Right lung (tissue), 2 donors: ENCODE measurements at regions not wholly inside any gene's neighbourhood (a gene's known extent, or its start where the extent isn't known, plus 50 kb on each side); places are given as distances from the start of the nearest gene placed in this dataset.
"Not testable (repeated sequence)": the region's sequence is repeated elsewhere in the genome, so short reads cannot be mapped to it uniquely, and the experiment has no call there.

Experiments used
- DNase-seq, 2 donors: peaks; one replicate each; pipeline ENCODE4 v3.0.0-alpha.2; 2013

GRCh38 chr6:55058682-55059081 lies 115.6 kb upstream of the HCRTR2 start:
- no peak for DNase-seq

GRCh38 chr6:55064711-55065420 lies 109.4 kb upstream of the HCRTR2 start:
- DNase-seq = no peak

GRCh38 chr6:55069132-55069781 lies 105.1 kb upstream of the HCRTR2 start:
- peak; percentile 36 to 38 for DNase-seq

GRCh38 chr6:55082021-55082420 lies 92.3 kb upstream of the HCRTR2 start:
- no peak for DNase-seq

GRCh38 chr6:55088011-55088410 lies 86.3 kb upstream of the HCRTR2 start:
- DNase-seq = not testable (repeated sequence)

- no peak for DNase-seq
These were observed 85.4 kb upstream of the HCRTR2 start for GRCh38 chr6:55088902-55089301.

GRCh38 chr6:55089325-55089724 lies 85.0 kb upstream of the HCRTR2 start:
- DNase-seq = no peak

- DNase-seq = peak; percentile 20 to 21
These were observed 73.6 kb upstream of the HCRTR2 start for GRCh38 chr6:55100686-55101085.

GRCh38 chr6:55101157-55101556 lies 73.2 kb upstream of the HCRTR2 start:
- DNase-seq = no peak

GRCh38 chr6:55108134-55109130 lies 65.9 kb upstream of the HCRTR2 start:
- no peak for DNase-seq

GRCh38 chr6:55117267-55117666 lies 57.0 kb upstream of the HCRTR2 start:
- no peak for DNase-seq

- not testable (repeated sequence) for DNase-seq
These were observed 50.1 kb upstream of the HCRTR2 start for GRCh38 chr6:55124241-55124640.
